IPS-15b (cell line): ENCODE measurements at regions not wholly inside any gene's neighbourhood (a gene's known extent, or its start where the extent isn't known, plus 50 kb on each side); places are given as distances from the start of the nearest gene placed in this dataset.
"Not testable (repeated sequence)": the region's sequence is repeated elsewhere in the genome, so short reads cannot be mapped to it uniquely, and the experiment has no call there.

Source experiments
- H3K27me3 ChIP-seq: one replicate; pipeline ENCODE4 v1.6.1; 2013; ENCODE audit warnings: low read length; ENCODE audit not compliant: control insufficient read depth, insufficient read depth
- H3K36me3 ChIP-seq: one replicate; pipeline ENCODE4 v1.6.1; 2013; ENCODE audit warnings: low read length; ENCODE audit not compliant: control insufficient read depth, insufficient read depth
- H3K4me1 ChIP-seq: one replicate; pipeline ENCODE4 v1.6.1; 2013; ENCODE audit warnings: mild to moderate bottlenecking, low read length; ENCODE audit not compliant: control insufficient read depth, insufficient read depth
- H3K4me3 ChIP-seq: one replicate; pipeline ENCODE4 v1.5.1; 2013; ENCODE audit warnings: low read depth, low read length
- H3K9ac ChIP-seq: one replicate; pipeline ENCODE4 v1.6.1; 2013; ENCODE audit warnings: low read depth, mild to moderate bottlenecking, low read length
- H3K9me3 ChIP-seq: one replicate; pipeline ENCODE4 v1.6.1; 2013; ENCODE audit warnings: mild to moderate bottlenecking, low read length; ENCODE audit not compliant: control insufficient read depth, insufficient read depth

DNA sequence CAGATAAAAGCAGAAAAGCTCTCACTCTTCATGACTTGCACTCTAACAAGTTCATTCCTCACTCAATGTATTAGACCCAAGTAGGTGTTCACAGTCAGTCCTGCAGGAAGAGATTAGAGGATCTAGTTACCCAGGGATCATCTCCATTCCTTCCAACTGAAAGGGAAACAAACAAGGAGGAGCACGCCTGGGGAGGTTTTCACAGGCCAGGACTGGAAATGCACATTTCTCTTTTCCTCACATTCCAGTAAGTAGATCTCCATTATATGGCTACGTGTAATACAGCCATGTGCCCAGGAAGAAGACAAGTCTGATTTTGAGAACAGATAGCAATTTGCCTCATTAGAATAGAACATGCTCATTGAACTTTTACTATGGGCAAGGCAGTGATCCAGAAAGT, 1132.2 kb upstream of the FAM98A start:
- Histone ChIP-seq H3K4me3 (no peak overlapping the region), H3K4me1 (peaks cover 24% of the 10 kb centered on the region), H3K36me3 (no peaks in the 10 kb centered on the region), H3K9ac (no peak overlapping the region), H3K27me3 (no peaks in the 10 kb centered on the region), H3K9me3 (no peaks in the 10 kb centered on the region)

DNA sequence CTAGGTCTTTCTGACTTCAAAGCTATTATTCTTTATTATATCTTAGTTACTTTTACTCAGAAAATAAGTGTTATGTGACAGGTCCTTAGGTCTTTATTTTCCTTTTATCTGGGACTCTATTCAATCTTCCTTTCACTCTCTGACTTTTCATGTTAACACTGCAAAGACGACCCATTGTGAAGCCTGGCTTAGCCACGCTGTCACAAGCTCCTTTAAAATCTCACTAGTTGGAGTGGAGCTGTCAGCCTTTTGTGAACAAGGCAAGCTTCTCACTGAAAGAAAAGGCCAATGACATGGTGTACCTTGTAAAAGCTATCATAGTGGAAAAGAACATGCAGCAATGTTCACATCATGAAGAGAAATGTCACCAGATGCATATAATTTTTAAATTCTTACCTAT, 1130.7 kb upstream of the FAM98A start:
- no peaks in the 10 kb centered on the region for H3K27me3 ChIP-seq
- H3K4me3 ChIP-seq = no peak overlapping the region
- no peaks in the 10 kb centered on the region for H3K36me3 ChIP-seq
- no peaks in the 10 kb centered on the region for H3K9me3 ChIP-seq
- H3K9ac ChIP-seq = no peak overlapping the region
- peaks cover 15% of the 10 kb centered on the region for H3K4me1 ChIP-seq

- no peaks in the 10 kb centered on the region for H3K4me1 ChIP-seq
- H3K36me3 ChIP-seq = no peaks in the 10 kb centered on the region
- no peak overlapping the region for H3K4me3 ChIP-seq
- no peak overlapping the region for H3K9ac ChIP-seq
- no peaks in the 10 kb centered on the region for H3K27me3 ChIP-seq
- no peaks in the 10 kb centered on the region for H3K9me3 ChIP-seq
Observed at GRCh38 chr2:34724107-34724506, 1125.0 kb upstream of the FAM98A start.

- Histone ChIP-seq H3K4me3 (no peak overlapping the region), H3K9me3 (no peaks in the 10 kb centered on the region), H3K27me3 (no peaks in the 10 kb centered on the region), H3K9ac (no peak overlapping the region), H3K36me3 (no peaks in the 10 kb centered on the region), H3K4me1 (no peaks in the 10 kb centered on the region)
Observed at GRCh38 chr2:34723683-34724082, 1124.6 kb upstream of the FAM98A start.

GRCh38 chr2:34719206-34719605, 1120.1 kb upstream of the FAM98A start:
- Histone ChIP-seq H3K9me3 (no peaks in the 10 kb centered on the region), H3K4me3 (no peak overlapping the region), H3K9ac (no peak overlapping the region), H3K27me3 (no peaks in the 10 kb centered on the region), H3K36me3 (no peaks in the 10 kb centered on the region), H3K4me1 (no peaks in the 10 kb centered on the region)

- Histone ChIP-seq H3K4me1 (no peaks in the 10 kb centered on the region), H3K9me3 (no peaks in the 10 kb centered on the region), H3K36me3 (no peaks in the 10 kb centered on the region), H3K9ac (no peak overlapping the region), H3K4me3 (no peak overlapping the region), H3K27me3 (no peaks in the 10 kb centered on the region)
Observed at GRCh38 chr2:34705551-34706247, 1106.6 kb upstream of the FAM98A start.

- Histone ChIP-seq H3K4me3 (no peak overlapping the region), H3K36me3 (no peaks in the 10 kb centered on the region), H3K27me3 (no peaks in the 10 kb centered on the region), H3K9ac (no peak overlapping the region), H3K9me3 (no peaks in the 10 kb centered on the region), H3K4me1 (no peaks in the 10 kb centered on the region)
Observed at GRCh38 chr2:34703292-34703691, 1104.2 kb upstream of the FAM98A start.

GRCh38 chr2:34702391-34702790, 1103.3 kb upstream of the FAM98A start:
- not testable (repeated sequence) for H3K36me3 ChIP-seq, H3K4me3 ChIP-seq, H3K4me1 ChIP-seq, H3K9ac ChIP-seq, H3K9me3 ChIP-seq, H3K27me3 ChIP-seq

- H3K36me3 ChIP-seq, H3K9me3 ChIP-seq, H3K4me3 ChIP-seq, H3K4me1 ChIP-seq, H3K27me3 ChIP-seq, H3K9ac ChIP-seq: not testable (repeated sequence)
Observed at GRCh38 chr2:34677591-34677990, 1078.5 kb upstream of the FAM98A start.

DNA sequence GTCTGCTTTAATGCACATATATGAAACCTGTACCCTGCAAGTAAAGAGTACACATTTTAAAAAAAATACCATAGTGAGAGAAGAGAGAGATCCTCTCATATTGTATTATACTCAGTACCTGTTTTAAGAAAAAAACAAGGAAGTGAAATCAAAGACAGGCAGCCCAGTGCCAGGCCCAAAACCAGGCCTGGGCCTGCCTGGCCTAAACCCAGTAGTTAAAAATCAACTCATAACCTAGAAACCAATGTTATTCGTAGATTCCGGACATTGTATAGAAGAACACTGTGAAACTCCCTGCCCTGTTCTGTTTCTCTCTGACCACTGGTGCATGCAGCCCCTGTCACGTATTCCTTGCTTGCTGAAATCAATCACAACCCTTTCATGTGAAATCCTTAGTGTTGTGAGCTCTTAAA, 1078.0 kb upstream of the FAM98A start:
- not testable (repeated sequence) for H3K36me3 ChIP-seq, H3K9ac ChIP-seq, H3K4me3 ChIP-seq

DNA sequence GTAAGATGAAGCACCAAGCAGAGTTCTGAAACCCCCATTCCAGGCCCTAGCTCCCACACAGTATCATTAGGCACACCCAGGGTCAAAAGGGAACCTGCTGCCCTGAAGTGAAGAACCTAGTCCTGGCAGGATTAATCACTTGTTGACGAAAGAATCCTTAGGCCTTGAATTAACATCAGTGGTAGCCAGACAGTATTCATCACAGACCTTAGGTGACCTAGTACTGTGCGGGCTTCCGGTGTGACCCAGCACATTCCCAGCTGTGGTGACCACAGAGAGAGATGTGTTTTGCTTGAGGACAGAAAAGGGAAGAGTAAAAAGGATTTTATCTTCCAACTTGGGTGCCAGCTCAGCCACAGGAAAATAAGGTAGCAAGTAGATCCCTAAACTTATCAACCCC, 1071.4 kb upstream of the FAM98A start:
- no peaks in the 10 kb centered on the region for H3K9me3 ChIP-seq
- H3K27me3 ChIP-seq = no peaks in the 10 kb centered on the region
- no peak overlapping the region for H3K9ac ChIP-seq
- H3K4me3 ChIP-seq = no peak overlapping the region
- no peaks in the 10 kb centered on the region for H3K36me3 ChIP-seq
- H3K4me1 ChIP-seq = no peaks in the 10 kb centered on the region

More for the DNA sequence above, 1078.0 kb upstream of the FAM98A start:
- not testable (repeated sequence) for H3K27me3 ChIP-seq, H3K9me3 ChIP-seq, H3K4me1 ChIP-seq

GRCh38 chr2:34666821-34667220, 1067.7 kb upstream of the FAM98A start:
- no peak overlapping the region for H3K4me3 ChIP-seq
- no peak overlapping the region for H3K9ac ChIP-seq
- no peaks in the 10 kb centered on the region for H3K27me3 ChIP-seq
- H3K4me1 ChIP-seq = no peaks in the 10 kb centered on the region
- no peaks in the 10 kb centered on the region for H3K36me3 ChIP-seq
- no peaks in the 10 kb centered on the region for H3K9me3 ChIP-seq
